ENCODE measurements at regions not wholly inside any gene's neighbourhood (a gene's known extent, or its start where the extent isn't known, plus 50 kb on each side); places are given as distances from the start of the nearest gene placed in this dataset.

DNA sequence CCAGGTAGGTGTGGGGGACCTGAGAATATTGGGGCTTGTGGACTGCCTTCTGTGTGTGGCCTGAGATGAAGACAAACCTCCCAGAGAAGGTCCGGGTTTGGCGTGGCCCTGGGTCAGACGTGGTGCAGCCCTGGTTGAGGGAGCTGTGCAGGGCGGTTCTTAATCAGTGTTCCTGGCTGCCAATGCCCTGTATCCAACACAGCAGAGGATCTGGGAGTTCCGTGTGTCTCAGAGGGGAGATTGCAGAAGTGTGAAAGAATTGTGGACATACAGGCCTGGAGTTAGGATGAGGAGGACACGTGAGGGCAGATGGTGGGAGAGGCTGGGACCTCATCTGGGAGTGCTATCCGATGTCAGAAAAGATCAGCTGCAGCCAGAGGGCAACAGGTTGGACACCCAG is 102.0 kb upstream of the NECTIN1 start:
- TF ChIP-seq EZH2 (IDR thresholded peaks at IDR 0.05; ENCODE audit: borderline replicate concordance, insufficient read depth, low read length, poor library complexity, severe bottlenecking) (no peak), RAD21 (conservative IDR thresholded peaks at IDR 0.05) (no peak), EP300 (conservative IDR thresholded peaks at IDR 0.05; ENCODE audit: poor library complexity, severe bottlenecking) (no peak)
- TF ChIP-seq, protein P1, sequence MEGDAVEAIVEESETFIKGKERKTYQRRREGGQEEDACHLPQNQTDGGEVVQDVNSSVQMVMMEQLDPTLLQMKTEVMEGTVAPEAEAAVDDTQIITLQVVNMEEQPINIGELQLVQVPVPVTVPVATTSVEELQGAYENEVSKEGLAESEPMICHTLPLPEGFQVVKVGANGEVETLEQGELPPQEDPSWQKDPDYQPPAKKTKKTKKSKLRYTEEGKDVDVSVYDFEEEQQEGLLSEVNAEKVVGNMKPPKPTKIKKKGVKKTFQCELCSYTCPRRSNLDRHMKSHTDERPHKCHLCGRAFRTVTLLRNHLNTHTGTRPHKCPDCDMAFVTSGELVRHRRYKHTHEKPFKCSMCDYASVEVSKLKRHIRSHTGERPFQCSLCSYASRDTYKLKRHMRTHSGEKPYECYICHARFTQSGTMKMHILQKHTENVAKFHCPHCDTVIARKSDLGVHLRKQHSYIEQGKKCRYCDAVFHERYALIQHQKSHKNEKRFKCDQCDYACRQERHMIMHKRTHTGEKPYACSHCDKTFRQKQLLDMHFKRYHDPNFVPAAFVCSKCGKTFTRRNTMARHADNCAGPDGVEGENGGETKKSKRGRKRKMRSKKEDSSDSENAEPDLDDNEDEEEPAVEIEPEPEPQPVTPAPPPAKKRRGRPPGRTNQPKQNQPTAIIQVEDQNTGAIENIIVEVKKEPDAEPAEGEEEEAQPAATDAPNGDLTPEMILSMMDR (IDR thresholded peaks at IDR 0.05; ENCODE audit: poor library complexity, severe bottlenecking) = no peak
